ENCODE measurements at regions not wholly inside any gene's neighbourhood (a gene's known extent, or its start where the extent isn't known, plus 50 kb on each side); places are given as distances from the start of the nearest gene placed in this dataset.

GRCh38 chr1:81170721-81171120, 630.0 kb upstream of the ADGRL2 start:
- TF ChIP-seq POLR2AphosphoS5 (IDR thresholded peaks at IDR 0.05), result no peak
- no peak for TF ChIP-seq CTCF (IDR thresholded peaks at IDR 0.05; ENCODE audit: poor library complexity, severe bottlenecking)
- TF ChIP-seq EZH2 (IDR thresholded peaks at IDR 0.05; ENCODE audit: borderline replicate concordance, insufficient read depth, low read length, poor library complexity, severe bottlenecking), result no peak
- TF ChIP-seq EP300 (conservative IDR thresholded peaks at IDR 0.05; ENCODE audit: poor library complexity, severe bottlenecking), result no peak
- no peak for TF ChIP-seq RAD21 (conservative IDR thresholded peaks at IDR 0.05)
- TF ChIP-seq REST (IDR thresholded peaks at IDR 0.05; ENCODE audit: borderline replicate concordance), result no peak
- TF ChIP-seq MXI1 (conservative IDR thresholded peaks at IDR 0.05; ENCODE audit: poor library complexity, severe bottlenecking), result no peak

Measured in neural cell (in vitro differentiated cells).